Non-pigmented ciliary epithelial cell (primary cell): ENCODE measurements at regions not wholly inside any gene's neighbourhood (a gene's known extent, or its start where the extent isn't known, plus 50 kb on each side); places are given as distances from the start of the nearest gene placed in this dataset.

Source experiments
- DNase-seq: peaks from one replicate; pipeline ENCODE4 v3.0.0-alpha.2; 2010; ENCODE audit warnings: low read depth

GRCh38 chr7:47636433-47637175 lies 54.7 kb upstream of the TNS3 start:
- no peak for DNase-seq

- DNase-seq: no peak
These were observed 54.1 kb upstream of the TNS3 start for GRCh38 chr7:47636081-47636432.

- DNase-seq: no peak
These were observed 53.5 kb upstream of the TNS3 start for GRCh38 chr7:47635091-47636080.

- DNase-seq: no peak
These were observed 52.4 kb upstream of the TNS3 start for GRCh38 chr7:47634273-47634672.

GRCh38 chr7:47633134-47633533 lies 51.2 kb upstream of the TNS3 start:
- DNase-seq: no peak
